UCSD-AML1 (cell line): ENCODE measurements at regions not wholly inside any gene's neighbourhood (a gene's known extent, or its start where the extent isn't known, plus 50 kb on each side); places are given as distances from the start of the nearest gene placed in this dataset.
"Not testable (repeated sequence)": the region's sequence is repeated elsewhere in the genome, so short reads cannot be mapped to it uniquely, and the experiment has no call there.

Experiments
- DNase-seq: peaks from one replicate; lab custom pipeline; 2025; ENCODE audit not compliant: unreplicated experiment; lab: John Stamatoyannopoulos, UW

DNA sequence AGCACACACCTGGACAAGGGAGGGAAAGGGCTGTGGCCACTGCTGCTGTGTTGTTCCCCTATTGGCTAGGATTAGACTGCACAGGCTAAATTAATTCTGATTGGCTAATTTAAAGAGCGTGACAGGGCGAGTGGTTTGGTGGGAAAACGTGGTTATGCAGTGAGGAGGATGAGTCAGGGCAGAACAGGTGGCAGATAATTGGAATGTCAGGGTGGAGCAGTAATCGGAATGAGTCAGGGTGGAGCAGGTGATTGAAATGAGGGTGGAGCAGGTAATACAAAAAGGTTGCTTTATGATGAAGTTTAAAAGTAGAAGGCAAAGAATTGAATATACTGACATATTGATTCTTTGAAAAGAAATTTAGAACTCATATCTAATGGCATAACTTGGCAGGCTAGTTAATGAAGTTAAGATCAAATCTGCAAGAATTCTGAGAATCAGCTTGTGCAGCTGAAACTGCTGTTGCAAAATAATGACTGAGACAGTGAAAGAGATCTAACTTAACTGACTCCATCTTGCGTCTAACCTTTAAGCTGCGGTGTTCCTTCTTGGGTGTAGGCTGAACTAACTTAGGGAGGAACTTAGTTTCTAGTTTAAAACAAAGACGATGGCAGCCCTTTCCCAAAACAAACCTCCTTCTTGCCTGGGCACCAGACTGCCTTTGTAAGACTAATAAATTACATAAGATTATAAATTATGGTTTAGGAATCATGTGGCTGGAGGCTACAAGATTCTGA, 174.3 kb downstream of the UTP18 start:
- DNase-seq, result no peak

DNA sequence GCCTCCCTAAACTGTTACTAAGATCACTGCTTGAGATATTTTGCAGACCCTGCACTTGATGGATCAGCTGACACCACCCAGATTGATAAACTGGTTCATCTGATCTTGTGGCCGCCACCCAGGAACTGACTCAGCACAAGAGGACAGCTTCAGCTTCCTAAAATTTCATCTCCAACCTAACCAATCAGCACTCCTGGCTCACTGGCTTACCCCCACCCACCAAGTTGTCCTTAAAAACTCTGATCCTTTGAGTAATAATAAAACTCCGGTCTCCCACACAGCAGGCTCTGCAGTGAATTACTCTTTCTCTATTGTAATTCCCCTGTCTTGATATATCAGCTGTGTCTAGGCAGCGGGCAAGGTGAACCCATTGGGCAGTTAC, 174.8 kb downstream of the UTP18 start:
- no peak for DNase-seq

DNA sequence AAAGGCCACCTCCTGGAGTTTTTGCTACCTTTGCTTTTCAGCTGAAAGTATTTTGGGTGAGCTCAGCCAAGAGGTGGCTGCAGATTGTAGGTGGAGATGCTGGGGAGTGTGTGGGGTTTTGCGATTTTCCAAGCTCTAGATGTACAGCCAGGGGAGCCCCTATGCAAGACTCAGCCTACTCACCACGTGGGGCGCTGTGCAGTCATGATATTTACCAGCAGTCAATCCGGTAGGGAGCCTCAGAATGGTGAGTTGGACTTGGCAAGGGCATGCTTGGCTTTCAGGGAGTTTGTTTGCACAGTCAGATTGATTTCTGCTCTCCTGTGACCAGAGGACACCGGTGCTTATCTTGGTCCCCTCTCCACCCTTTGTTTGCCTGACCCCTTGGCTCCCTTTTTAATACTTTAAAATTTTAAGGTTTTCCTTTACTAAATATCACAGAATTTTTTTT, 175.3 kb downstream of the UTP18 start:
- peak; percentile 15 for DNase-seq

DNA sequence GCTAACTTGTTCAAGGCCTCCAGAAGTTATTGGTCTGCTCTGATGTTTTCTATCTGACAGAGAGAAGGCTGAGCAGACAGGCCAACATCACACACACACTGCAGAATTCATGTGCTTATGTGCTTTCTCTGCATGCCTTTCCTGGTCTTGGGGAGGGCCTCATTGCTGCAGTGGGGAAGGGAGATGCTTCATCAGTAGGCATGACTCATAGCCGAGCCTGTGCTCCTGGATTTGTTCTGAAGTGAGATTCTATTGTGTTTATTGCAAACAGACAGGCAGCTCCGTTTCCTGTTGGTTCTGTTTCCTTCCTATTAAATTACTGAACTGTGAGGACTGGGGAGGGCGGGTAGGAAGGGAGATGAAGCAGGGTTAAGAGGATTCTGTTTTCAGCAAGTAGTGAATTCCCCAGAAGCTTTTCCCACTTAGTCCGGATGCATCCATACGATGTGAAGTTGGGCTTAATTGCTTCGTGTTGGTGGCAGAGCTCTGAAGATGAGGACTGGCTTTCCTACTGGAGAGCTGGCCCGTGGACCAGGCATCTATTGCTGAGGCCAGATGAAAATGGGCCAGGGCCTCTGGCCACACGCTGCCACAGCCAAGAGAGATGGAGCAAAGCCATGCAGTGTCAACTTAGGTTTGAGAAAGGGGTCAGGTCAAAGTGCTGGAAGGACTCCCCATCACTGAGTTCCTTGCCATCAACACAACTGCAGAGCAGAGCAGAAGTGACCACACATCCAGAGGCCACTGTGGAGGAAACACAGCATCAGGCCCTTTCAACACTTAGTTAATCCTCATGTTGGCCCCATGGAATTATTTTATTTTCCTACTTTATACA, 179.3 kb downstream of the UTP18 start:
- DNase-seq, result no peak

DNA sequence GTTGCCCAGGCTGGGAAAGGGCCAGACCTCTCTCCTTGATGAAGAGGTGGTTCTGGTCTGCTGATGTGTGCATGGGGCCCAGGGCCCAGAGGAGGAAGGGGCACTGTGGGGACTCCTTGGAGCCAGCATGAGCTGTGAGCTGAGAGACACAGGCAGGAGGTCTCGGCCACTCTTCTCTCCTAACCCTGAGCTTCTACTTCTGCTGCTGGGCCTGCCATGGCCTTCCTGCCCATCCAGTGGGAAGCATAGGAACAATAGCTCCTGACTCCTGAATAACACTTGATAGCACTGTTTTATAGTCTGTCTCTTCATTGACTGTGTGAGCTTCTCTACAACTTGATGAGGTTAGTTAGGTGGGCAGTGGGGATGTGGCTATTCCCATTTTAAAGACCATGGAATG, 181.1 kb downstream of the UTP18 start:
- DNase-seq, result no peak

DNA sequence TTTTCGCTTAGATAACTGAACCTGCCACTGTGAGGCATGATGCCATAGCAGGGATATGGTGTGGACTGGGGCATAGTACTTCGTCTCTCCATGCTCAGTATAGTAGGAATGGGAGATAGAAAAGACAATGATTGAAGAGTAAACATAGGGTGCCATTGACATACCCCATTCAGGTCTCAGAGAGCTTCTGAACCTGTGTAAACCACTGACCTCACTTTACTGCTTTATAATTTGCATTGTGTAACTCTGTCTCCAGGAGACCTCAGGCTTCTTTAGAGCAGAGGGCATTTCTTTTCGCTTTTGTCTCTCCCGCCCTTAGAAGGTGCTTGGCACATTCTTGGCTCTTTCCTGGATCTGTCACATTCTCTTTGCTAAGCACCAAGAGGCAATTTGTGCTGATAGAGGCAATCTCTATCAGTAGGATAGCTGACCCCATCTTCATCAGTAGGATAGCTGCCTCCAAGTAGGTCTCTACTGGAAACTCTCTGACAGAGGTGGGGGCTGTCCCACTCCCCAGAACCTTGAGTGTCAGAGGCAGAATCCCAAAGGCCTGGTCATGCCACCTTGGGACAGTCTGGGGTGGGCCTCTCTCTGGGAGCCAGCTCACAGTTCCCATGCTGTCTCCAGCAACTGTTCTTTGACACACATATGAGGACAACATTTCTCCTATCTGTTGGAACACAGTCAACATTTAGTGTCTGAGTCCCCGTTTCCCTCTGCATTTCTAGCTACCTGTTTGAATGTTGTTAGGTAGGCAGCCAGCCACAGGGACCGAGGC, 181.9 kb downstream of the UTP18 start:
- DNase-seq, result no peak

DNA sequence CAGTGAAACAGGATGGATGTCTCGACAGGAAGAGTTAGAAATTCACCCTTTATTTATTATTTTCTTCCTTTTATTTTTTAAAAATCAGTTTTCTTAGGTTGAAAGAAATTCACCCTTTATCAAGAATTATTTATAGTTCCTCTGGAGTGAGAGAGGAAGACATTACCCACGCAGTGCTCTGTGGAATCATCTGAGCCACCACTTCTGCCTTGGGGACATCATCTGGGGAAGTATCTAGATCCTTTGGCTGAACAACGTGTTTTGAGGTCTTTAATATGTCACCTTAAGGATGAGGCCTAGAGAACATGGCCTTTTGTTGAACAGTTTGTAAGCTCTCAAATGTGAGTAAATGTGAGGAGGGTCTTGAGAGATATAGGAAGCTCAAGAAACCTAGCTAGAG, 183.3 kb downstream of the UTP18 start:
- no peak for DNase-seq

DNA sequence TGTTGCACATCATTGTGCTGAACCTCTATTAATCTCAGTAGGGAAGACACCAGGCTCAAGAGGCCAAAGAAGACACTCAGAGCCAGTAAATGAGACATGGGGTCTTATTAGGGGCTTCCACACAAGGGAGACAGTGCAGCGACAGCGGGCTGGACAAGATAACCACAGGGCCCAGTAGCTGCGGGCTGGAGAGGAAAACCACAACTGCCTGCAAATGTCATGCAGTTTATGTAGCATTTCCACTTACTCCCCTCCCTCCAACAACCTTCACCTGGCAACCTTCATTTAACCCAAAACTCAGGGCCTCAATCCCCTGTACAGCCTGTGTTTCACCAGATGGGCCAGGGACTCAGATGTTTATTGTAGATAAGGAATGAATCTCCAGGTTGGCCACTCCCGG, 185.6 kb downstream of the UTP18 start:
- DNase-seq, result no peak

DNA sequence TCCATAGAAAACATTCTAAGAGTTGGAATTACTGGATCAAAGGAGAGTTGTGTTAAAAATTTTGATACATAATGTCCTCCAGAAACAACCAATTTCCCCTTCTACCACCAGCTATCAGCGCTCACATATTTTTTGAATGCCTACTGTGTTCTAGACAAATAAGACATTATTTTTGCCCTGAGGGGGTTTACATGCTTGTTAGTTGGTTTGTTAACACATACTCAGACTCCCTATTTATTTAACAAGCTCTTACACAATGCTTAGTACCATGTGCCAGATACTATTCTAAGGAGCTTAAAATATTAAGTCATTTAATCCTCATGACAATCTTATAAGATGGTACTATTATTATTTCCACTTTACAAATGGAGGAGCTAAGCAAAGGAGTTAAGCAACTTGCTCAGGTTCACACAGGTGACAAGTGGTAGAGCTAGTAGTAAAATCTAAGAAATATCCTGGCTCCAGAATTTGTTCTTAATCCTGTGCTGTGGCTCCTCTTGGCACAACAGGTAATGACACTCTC, 194.2 kb downstream of the UTP18 start:
- no peak for DNase-seq

DNA sequence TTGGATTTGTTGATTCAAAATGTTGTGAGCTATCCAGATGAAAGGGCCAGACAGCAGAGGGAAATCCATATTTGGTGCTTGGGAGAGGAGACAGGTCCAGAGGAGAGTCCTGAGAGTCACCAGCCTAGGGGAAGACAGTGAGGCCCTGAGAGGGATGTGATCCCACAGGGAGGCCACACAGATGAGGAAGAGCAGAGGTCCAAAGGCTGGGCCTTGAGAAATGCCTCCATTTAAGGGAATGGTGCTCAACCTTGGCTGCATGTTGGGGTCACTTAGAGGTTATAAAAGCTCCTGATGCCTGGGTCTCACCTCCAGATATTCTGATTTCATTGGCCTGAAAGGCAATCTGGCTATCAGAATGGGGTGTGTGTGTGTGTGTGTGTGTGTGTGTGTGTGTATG, 194.9 kb downstream of the UTP18 start:
- no peak for DNase-seq

DNA sequence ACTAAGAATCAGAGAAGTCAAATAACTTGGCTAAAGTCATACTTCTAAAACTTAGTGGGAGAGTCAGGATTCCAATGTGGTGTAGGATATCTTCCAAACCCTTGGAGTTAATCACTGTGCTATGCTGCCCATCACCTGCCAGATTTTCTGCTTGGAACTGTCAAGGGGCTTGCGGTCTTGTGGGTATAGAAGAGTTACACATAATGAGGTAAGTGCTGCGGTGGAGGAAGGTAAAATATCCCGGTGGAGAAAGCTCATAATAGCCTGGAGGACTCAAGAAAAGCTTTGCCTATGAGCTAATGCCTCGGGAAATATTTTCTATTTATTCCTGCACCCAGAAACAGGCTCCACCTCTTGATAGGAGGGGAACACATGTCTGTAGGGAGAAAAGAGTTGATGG, 195.6 kb downstream of the UTP18 start:
- no peak for DNase-seq

DNA sequence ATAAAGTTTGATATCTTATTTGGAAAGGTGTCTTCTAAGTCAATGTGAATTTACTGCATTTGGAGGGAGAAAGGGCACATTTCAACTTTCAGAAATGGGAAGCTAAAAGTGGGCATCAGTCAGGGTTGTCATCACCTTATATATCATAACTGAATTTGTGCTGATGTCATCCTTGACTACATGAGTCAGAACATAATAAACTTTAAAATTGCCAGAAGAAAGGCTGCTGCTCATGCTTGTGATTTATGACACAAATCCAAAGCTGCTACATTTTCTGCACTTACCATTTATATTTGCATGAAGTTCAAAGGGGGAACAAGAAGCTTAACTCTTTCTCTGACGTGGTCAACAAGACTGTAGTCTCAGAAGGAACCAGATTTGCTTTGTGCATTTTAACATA, 196.6 kb downstream of the UTP18 start:
- DNase-seq, result no peak

DNA sequence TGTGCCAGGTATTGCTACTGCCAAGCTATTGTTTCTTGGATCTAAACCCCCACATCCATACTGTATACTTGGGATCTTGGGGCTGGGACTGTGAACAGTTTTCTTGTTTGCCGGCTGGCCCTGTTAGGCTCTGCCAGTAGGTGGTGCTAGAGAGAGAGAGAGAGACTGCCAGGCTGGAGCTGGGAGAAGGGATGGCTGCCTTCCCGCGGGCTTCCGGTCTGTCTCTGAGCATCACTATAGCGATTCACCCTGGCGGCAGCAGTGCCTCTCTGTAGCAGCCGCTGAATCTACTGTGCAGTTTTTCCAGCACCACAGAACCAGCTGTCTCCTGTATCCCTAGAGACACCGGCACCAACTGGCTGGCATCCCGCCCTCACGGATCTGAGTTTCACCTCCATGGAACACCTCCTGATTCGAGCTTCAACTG, 201.2 kb downstream of the UTP18 start:
- DNase-seq, result peak; percentile 34

DNA sequence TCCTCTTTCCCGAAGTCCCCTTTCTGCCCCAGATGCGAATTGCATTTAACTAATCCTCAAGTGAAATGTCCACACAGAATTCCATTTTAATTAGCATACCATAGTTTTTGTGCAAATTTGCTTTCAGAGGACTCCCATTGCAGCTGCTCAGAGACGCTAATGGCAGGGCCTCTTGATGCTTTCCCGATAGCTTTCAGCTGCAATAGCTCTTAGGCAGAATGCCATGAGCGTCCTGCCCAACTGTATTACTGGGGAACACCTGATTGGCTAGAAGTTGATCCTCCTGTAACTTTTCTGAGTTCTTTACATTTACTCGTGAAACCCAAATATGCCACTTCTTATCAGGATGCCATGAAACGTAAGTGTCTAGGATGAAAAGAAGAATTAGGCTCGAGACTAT, 203.0 kb downstream of the UTP18 start:
- no peak for DNase-seq

DNA sequence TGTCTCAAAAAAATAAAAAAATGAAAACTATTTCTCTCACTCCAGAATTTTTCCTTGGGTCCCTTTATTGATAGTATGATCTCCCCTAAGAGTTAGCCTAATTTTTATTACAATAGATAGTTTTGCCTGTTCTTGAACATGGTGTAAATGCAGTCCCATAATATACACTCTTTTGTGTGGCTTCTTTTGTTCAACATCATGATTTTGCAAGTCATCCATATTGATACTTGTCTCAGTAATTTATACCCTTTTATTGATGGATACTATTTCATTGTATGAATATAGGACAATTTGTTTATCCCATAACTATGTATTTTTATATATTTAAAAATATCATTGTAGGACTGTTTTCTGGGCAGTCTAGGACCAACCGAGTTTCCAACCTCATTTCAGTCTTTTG, 207.0 kb downstream of the UTP18 start:
- DNase-seq, result no peak

DNA sequence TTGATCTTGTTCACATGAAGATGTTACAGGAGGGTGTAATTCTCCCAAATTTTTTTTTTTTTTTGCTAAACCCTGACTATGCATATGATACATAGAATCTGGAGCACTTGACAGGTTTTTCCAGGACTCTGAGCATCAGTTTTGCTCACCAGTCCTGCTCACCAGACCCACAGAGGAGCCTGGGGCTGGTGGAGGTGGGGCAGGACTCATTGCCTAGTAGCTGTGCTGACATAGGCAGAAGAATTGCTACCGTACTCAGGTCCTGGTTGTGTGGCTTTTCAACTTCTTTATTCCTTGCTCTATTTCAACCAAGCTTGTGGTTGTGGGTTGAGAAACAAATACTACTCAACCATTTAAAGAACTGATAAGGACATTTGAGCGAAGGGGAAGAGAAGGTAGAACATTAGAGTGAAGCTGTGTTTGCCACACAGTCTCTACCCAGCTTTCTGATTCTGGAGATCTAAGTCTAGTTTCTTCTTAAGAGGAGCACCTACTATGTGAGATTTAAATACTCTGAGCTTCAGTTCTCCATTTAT, 212.4 kb downstream of the UTP18 start:
- DNase-seq, result no peak

DNA sequence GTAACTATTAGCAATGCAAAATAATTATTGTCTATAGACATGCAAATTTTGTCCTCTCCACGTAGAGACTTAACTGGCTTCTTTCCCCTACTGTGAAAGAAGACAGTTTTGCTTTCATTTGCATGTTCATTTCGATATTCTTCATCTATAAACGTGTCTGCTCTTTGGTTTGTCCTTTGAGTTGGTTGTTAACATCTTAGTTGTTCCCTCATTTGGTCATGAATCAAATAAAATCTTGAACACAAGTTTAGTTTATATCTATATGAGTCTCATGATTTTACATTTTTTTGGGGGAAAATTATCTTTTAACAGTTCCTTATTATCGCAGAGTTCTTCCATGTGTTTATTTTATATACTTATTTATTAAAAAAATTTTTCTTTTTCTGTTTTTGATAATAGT, 214.4 kb downstream of the UTP18 start:
- no peak for DNase-seq

DNA sequence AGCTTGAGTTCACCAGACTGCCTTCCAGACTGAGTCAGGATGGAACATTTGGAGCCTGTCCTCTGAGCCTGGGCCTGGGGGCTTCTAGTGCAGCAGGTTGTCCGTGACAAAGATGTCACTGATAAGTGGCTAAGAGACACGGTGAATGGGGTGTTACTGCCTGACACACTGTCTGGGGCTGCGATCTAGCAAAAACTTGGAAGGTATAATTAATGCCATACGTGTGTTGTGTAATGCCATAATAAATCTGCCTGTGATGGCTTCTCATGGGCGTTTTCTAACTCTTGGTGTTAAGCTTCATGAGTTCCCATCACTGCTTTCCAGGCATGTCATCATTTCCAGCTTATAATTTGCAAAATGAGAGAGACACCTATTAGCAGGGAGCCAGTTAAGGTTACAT, 215.4 kb downstream of the UTP18 start:
- no peak for DNase-seq

DNA sequence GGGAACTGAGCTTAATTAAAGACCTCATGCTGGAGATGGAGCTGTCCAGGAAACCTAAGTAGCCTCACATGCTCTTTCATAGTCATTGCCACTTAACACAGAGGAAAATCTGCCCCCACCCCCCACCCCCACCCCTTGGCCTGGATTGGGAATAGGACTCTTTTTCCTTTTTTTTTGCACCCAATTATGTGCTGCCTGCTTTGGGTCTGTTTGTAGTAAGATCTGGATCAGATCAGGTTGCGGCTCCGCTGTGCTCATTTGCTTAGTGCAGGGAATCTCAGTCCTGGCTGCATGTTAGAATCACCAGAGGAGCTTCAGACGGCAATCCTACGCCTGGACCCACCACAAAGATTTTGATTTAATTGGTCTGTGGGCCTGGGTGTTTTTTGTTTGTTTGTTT, 219.0 kb downstream of the UTP18 start:
- DNase-seq, result no peak

DNA sequence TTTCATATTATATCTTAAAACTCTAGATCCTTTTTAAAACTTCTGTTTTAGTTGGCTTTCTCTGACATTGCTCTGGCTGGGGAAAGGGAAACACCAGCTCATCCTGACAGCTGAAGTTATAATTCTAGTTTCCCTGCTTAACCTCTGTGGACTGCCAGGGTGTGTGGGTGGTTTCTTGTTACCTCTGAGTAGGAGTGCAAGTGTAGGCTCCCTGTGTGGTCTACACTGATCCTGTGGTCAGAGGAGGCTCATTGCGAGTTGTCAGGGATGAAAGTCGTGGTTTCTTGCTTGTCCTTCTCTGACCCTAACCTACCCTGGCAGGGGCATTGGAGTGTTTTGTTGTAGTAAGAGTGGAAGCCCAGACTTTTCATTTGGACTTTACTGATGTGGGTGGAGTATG, 221.0 kb downstream of the UTP18 start:
- no peak for DNase-seq

DNA sequence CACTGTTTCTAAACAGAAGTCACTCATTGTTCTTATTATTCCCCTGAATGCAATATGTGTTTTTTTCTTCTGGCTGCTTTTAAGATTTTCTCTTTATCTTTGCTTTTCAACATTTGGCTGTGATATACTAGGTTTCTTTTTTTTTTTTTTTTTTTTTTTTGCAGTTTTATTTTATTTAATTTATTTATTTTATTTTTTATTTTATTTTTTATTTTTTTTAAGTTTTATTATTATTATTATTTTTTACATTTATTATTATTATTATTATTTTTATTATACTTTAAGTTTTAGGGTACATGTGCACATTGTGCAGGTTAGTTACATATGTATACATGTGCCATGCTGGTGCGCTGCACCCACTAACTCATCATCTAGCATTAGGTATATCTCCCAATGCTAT, 221.9 kb downstream of the UTP18 start:
- not testable (repeated sequence) for DNase-seq
